ENCODE measurements at regions not wholly inside any gene's neighbourhood (a gene's known extent, or its start where the extent isn't known, plus 50 kb on each side); places are given as distances from the start of the nearest gene placed in this dataset.

- no peak for TF ChIP-seq TAF1 (IDR thresholded peaks at IDR 0.05; ENCODE audit: borderline replicate concordance, insufficient read depth, low read length)
- TF ChIP-seq, protein P1, sequence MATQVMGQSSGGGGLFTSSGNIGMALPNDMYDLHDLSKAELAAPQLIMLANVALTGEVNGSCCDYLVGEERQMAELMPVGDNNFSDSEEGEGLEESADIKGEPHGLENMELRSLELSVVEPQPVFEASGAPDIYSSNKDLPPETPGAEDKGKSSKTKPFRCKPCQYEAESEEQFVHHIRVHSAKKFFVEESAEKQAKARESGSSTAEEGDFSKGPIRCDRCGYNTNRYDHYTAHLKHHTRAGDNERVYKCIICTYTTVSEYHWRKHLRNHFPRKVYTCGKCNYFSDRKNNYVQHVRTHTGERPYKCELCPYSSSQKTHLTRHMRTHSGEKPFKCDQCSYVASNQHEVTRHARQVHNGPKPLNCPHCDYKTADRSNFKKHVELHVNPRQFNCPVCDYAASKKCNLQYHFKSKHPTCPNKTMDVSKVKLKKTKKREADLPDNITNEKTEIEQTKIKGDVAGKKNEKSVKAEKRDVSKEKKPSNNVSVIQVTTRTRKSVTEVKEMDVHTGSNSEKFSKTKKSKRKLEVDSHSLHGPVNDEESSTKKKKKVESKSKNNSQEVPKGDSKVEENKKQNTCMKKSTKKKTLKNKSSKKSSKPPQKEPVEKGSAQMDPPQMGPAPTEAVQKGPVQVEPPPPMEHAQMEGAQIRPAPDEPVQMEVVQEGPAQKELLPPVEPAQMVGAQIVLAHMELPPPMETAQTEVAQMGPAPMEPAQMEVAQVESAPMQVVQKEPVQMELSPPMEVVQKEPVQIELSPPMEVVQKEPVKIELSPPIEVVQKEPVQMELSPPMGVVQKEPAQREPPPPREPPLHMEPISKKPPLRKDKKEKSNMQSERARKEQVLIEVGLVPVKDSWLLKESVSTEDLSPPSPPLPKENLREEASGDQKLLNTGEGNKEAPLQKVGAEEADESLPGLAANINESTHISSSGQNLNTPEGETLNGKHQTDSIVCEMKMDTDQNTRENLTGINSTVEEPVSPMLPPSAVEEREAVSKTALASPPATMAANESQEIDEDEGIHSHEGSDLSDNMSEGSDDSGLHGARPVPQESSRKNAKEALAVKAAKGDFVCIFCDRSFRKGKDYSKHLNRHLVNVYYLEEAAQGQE (IDR thresholded peaks at IDR 0.05; ENCODE audit: insufficient read depth in 1 of 2, low read depth in 2 of 2, low read length in 2 of 2), result no peak
- no peak for TF ChIP-seq SIN3A (IDR thresholded peaks at IDR 0.05; ENCODE audit: borderline replicate concordance, insufficient read depth, low read length)
- no peak for TF ChIP-seq POLR2AphosphoS5 (IDR thresholded peaks at IDR 0.05; ENCODE audit: low read depth, low read length)
- TF ChIP-seq FOXP2 (optimal IDR thresholded peaks at IDR 0.05; ENCODE audit: borderline replicate concordance, extremely low read depth, extremely low read length, insufficient read depth), result no peak
Measured at GRCh38 chr14:104513641-104514046, 65.9 kb upstream of the C14orf180 start.

DNA sequence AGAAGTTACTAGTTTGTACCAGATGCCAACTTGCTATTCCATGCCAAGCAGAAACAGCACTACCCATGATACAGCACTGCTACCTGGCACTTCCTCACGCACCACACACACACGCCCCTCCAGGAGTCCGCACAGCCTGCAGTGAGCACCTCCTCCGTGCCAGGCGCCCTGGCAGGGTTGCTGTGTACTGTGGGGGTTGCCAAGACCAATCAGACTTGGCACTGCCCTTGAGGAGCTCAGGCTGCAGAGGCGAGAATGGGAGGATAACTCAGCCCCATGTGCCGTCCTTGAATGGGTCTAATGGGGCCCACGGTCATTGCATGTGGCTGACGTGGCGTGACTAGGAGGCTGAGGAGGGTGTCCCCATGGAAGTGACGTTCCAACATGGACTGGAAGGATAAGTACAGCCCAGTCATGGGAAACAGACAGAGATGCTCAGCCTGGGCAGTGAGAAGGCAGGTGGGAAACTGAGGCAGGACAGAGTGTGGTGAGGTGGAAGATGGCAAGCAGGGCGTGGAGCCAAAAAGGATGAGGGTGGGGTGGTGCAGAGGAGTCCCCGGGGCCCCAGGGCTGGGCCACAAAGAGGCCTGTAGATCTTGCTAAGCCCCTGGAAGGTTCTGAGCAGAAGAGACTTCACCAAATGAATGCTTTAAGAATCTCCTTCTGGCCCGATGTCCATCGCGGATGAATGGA lies 65.3 kb upstream of the C14orf180 start:
- TF ChIP-seq FOXP2 (optimal IDR thresholded peaks at IDR 0.05; ENCODE audit: borderline replicate concordance, extremely low read depth, extremely low read length, insufficient read depth), result no peak
- TF ChIP-seq, protein P1 (IDR thresholded peaks at IDR 0.05; ENCODE audit: insufficient read depth in 1 of 2, low read depth in 2 of 2, low read length in 2 of 2), result no peak
- no peak for TF ChIP-seq POLR2AphosphoS5 (IDR thresholded peaks at IDR 0.05; ENCODE audit: low read depth, low read length)
- no peak for TF ChIP-seq TAF1 (IDR thresholded peaks at IDR 0.05; ENCODE audit: borderline replicate concordance, insufficient read depth, low read length)
- TF ChIP-seq SIN3A (IDR thresholded peaks at IDR 0.05; ENCODE audit: borderline replicate concordance, insufficient read depth, low read length), result no peak

GRCh38 chr14:104515059-104515810 lies 64.3 kb upstream of the C14orf180 start:
- no peak for TF ChIP-seq FOXP2 (optimal IDR thresholded peaks at IDR 0.05; ENCODE audit: borderline replicate concordance, extremely low read depth, extremely low read length, insufficient read depth)
- TF ChIP-seq SIN3A (IDR thresholded peaks at IDR 0.05; ENCODE audit: borderline replicate concordance, insufficient read depth, low read length), result no peak
- TF ChIP-seq POLR2AphosphoS5 (IDR thresholded peaks at IDR 0.05; ENCODE audit: low read depth, low read length), result no peak
- no peak for TF ChIP-seq TAF1 (IDR thresholded peaks at IDR 0.05; ENCODE audit: borderline replicate concordance, insufficient read depth, low read length)
- TF ChIP-seq, protein P1 (IDR thresholded peaks at IDR 0.05; ENCODE audit: insufficient read depth in 1 of 2, low read depth in 2 of 2, low read length in 2 of 2), result no peak

GRCh38 chr14:104515811-104516780 lies 63.5 kb upstream of the C14orf180 start:
- TF ChIP-seq FOXP2 (optimal IDR thresholded peaks at IDR 0.05; ENCODE audit: borderline replicate concordance, extremely low read depth, extremely low read length, insufficient read depth), result no peak
- TF ChIP-seq, protein P1 (IDR thresholded peaks at IDR 0.05; ENCODE audit: insufficient read depth in 1 of 2, low read depth in 2 of 2, low read length in 2 of 2), result no peak
